Mesendoderm (in vitro differentiated cells): ENCODE measurements at regions not wholly inside any gene's neighbourhood (a gene's known extent, or its start where the extent isn't known, plus 50 kb on each side); places are given as distances from the start of the nearest gene placed in this dataset.

Experiments used
- DNase-seq: peaks from one replicate; pipeline ENCODE4 v3.0.0; 2013
- H2AK5ac ChIP-seq: 2 replicates; pipeline ENCODE4 v1.6.1; 2013; ENCODE audit warnings: low read length, inconsistent platforms
- H2BK120ac ChIP-seq: 2 replicates; pipeline ENCODE4 v1.6.1; 2013; ENCODE audit warnings: low read depth, mild to moderate bottlenecking, low read length, moderate library complexity, mixed read lengths
- H2BK15ac ChIP-seq: replicated peaks from 2 replicates; pipeline ENCODE4 v1.6.1; 2013; ENCODE audit warnings: low read depth, mild to moderate bottlenecking, moderate library complexity
- H2BK5ac ChIP-seq: 2 replicates; pipeline ENCODE4 v1.6.1; 2013; ENCODE audit warnings: low read length, inconsistent platforms
- H3K18ac ChIP-seq: 2 replicates; pipeline ENCODE4 v1.6.1; 2013; ENCODE audit warnings: mild to moderate bottlenecking, low read length, mixed read lengths
- H3K23ac ChIP-seq: one replicate; pipeline ENCODE4 v1.6.1; 2013; ENCODE audit warnings: low read length
- H3K27ac ChIP-seq: 2 replicates; pipeline ENCODE4 v1.5.1; 2013; ENCODE audit warnings: low read depth, mild to moderate bottlenecking, inconsistent platforms, low read length, moderate library complexity
- H3K27me3 ChIP-seq: 2 replicates; pipeline ENCODE4 v1.6.1; 2013; ENCODE audit warnings: low read length, control low read depth, mild to moderate bottlenecking, inconsistent platforms; ENCODE audit not compliant: insufficient read depth, poor library complexity
- H3K36me3 ChIP-seq: 2 replicates; pipeline ENCODE4 v1.6.1; 2013; ENCODE audit warnings: low read length, inconsistent platforms; ENCODE audit not compliant: control insufficient read depth, insufficient read depth
- H3K4ac ChIP-seq: one replicate; pipeline ENCODE4 v1.6.1; 2013; ENCODE audit warnings: low read depth, mild to moderate bottlenecking, low read length, moderate library complexity
- H3K4me1 ChIP-seq: 2 replicates; pipeline ENCODE4 v1.6.1; 2013; ENCODE audit warnings: low read depth, low read length, inconsistent platforms; ENCODE audit not compliant: control insufficient read depth
- H3K4me2 ChIP-seq: 2 replicates; pipeline ENCODE4 v1.6.1; 2013; ENCODE audit warnings: low read length
- H3K4me3 ChIP-seq: 2 replicates; pipeline ENCODE4 v1.5.1; 2013; ENCODE audit warnings: mild to moderate bottlenecking, low read length
- H3K56ac ChIP-seq: one replicate; pipeline ENCODE4 v1.6.1; 2013; ENCODE audit warnings: low read length
- H3K79me1 ChIP-seq: 2 replicates; pipeline ENCODE4 v1.6.1; 2013; ENCODE audit warnings: low read length, inconsistent platforms
- H3K79me2 ChIP-seq: 2 replicates; pipeline ENCODE4 v1.6.1; 2013; ENCODE audit warnings: mild to moderate bottlenecking, low read length; ENCODE audit not compliant: control insufficient read depth, insufficient read depth
- H3K9ac ChIP-seq: 2 replicates; pipeline ENCODE4 v1.6.1; 2013; ENCODE audit warnings: low read length, inconsistent platforms
- H4K5ac ChIP-seq: one replicate; pipeline ENCODE4 v1.6.1; 2013; ENCODE audit warnings: low read length
- H4K8ac ChIP-seq: one replicate; pipeline ENCODE4 v1.6.1; 2013; ENCODE audit warnings: low read depth, mild to moderate bottlenecking, control low read depth, low read length, moderate library complexity
- WGBS: extraction: QIAGEN DNeasy Blood & Tissue Kit; methylation state at CpG from one replicate; pipeline ENCODE4 v1.1.7; 2013; ENCODE audit warnings: low lambda C conversion rate, missing lambda C conversion rate; ENCODE audit not compliant: insufficient coverage; ENCODE audit errors: extremely low coverage; 5-methylcytosine and 5-hydroxymethylcytosine counted together

GRCh38 chr13:34594507-34594906 lies 347.6 kb upstream of the NBEA start:
- Histone ChIP-seq H3K4me1 (no peaks in the 10 kb centered on the region), H4K5ac (no peak overlapping the region), H2BK5ac (no peak overlapping the region), H3K23ac (no peak overlapping the region), H3K9ac (no peak overlapping the region), H3K4me3 (no peak overlapping the region), H4K8ac (no peak overlapping the region), H2BK120ac (no peak overlapping the region), H2AK5ac (no peak overlapping the region), H2BK15ac (no peak overlapping the region), H3K4ac (no peak overlapping the region), H3K18ac (no peak overlapping the region), H3K27ac (no peak overlapping the region), H3K56ac (no peak overlapping the region), H3K79me2 (no peaks in the 10 kb centered on the region), H3K27me3 (no peaks in the 10 kb centered on the region), H3K4me2 (no peak overlapping the region), H3K36me3 (no peaks in the 10 kb centered on the region), H3K79me1 (no peaks in the 10 kb centered on the region)
- DNase-seq: no peak
- no CpG with 5 or more reads among the region's 5 CpGs for WGBS

- Histone ChIP-seq H3K4me3 (no peak overlapping the region), H3K23ac (no peak overlapping the region), H3K79me2 (no peaks in the 10 kb centered on the region), H3K27me3 (no peaks in the 10 kb centered on the region), H3K4me2 (no peak overlapping the region), H3K9ac (no peak overlapping the region), H2BK5ac (no peak overlapping the region), H3K4me1 (no peaks in the 10 kb centered on the region), H3K56ac (no peak overlapping the region), H2BK15ac (no peak overlapping the region), H3K4ac (no peak overlapping the region), H4K8ac (no peak overlapping the region), H2BK120ac (no peak overlapping the region), H3K18ac (no peak overlapping the region), H3K36me3 (no peaks in the 10 kb centered on the region), H4K5ac (no peak overlapping the region), H3K27ac (no peak overlapping the region), H2AK5ac (no peak overlapping the region), H3K79me1 (no peaks in the 10 kb centered on the region)
- WGBS: 100% methylated on average over 2 of the region's 3 CpGs
- DNase-seq: no peak
Observed at GRCh38 chr13:34608331-34608730, 333.7 kb upstream of the NBEA start.

- Histone ChIP-seq H3K79me2 (no peaks in the 10 kb centered on the region), H3K4me2 (no peak overlapping the region), H2BK5ac (no peak overlapping the region), H3K23ac (no peak overlapping the region), H3K56ac (no peak overlapping the region), H3K4me1 (no peaks in the 10 kb centered on the region), H3K4me3 (no peak overlapping the region), H2AK5ac (no peak overlapping the region), H3K79me1 (no peaks in the 10 kb centered on the region), H4K5ac (no peak overlapping the region), H3K18ac (no peak overlapping the region), H3K27ac (no peak overlapping the region), H3K36me3 (no peaks in the 10 kb centered on the region), H4K8ac (no peak overlapping the region), H3K27me3 (no peaks in the 10 kb centered on the region), H2BK120ac (no peak overlapping the region), H2BK15ac (no peak overlapping the region), H3K9ac (no peak overlapping the region), H3K4ac (no peak overlapping the region)
- no peak for DNase-seq
- WGBS: no CpG with 5 or more reads among the region's 1 CpG
Observed at GRCh38 chr13:34611671-34612070, 330.4 kb upstream of the NBEA start.

GRCh38 chr13:34617473-34618083 lies 324.5 kb upstream of the NBEA start:
- Histone ChIP-seq H3K4me1 (peaks cover 1% of the 10 kb centered on the region), H3K79me1 (no peaks in the 10 kb centered on the region), H2AK5ac (no peak overlapping the region), H4K8ac (no peak overlapping the region), H2BK120ac (no peak overlapping the region), H2BK5ac (no peak overlapping the region), H3K56ac (no peak overlapping the region), H3K18ac (no peak overlapping the region), H3K23ac (no peak overlapping the region), H3K27me3 (no peaks in the 10 kb centered on the region), H2BK15ac (no peak overlapping the region), H3K4ac (no peak overlapping the region), H3K4me3 (no peak overlapping the region), H3K36me3 (no peaks in the 10 kb centered on the region), H3K9ac (no peak overlapping the region), H3K4me2 (no peak overlapping the region), H3K27ac (no peak overlapping the region), H4K5ac (no peak overlapping the region), H3K79me2 (no peaks in the 10 kb centered on the region)
- WGBS: no CpG with 5 or more reads among the region's 7 CpGs
- peak; percentile 25 for DNase-seq

- Histone ChIP-seq H3K4ac (no peak overlapping the region), H3K36me3 (no peaks in the 10 kb centered on the region), H3K27ac (no peak overlapping the region), H3K23ac (no peak overlapping the region), H2BK5ac (no peak overlapping the region), H4K8ac (no peak overlapping the region), H2BK15ac (no peak overlapping the region), H3K4me2 (no peak overlapping the region), H3K56ac (no peak overlapping the region), H4K5ac (no peak overlapping the region), H3K4me1 (peaks cover 1% of the 10 kb centered on the region), H2BK120ac (no peak overlapping the region), H3K4me3 (no peak overlapping the region), H3K18ac (no peak overlapping the region), H3K79me1 (no peaks in the 10 kb centered on the region), H2AK5ac (no peak overlapping the region), H3K9ac (no peak overlapping the region), H3K27me3 (no peaks in the 10 kb centered on the region), H3K79me2 (no peaks in the 10 kb centered on the region)
- DNase-seq: no peak
- 100% methylated on average over 2 of the region's 5 CpGs for WGBS
Observed at GRCh38 chr13:34618654-34619053, 323.4 kb upstream of the NBEA start.

GRCh38 chr13:34619326-34619725 lies 322.7 kb upstream of the NBEA start:
- Histone ChIP-seq H3K79me2 (no peaks in the 10 kb centered on the region), H2BK15ac (no peak overlapping the region), H2BK120ac (no peak overlapping the region), H2BK5ac (no peak overlapping the region), H3K4ac (no peak overlapping the region), H3K4me1 (peaks cover 1% of the 10 kb centered on the region), H3K79me1 (no peaks in the 10 kb centered on the region), H3K27me3 (no peaks in the 10 kb centered on the region), H3K27ac (no peak overlapping the region), H4K5ac (no peak overlapping the region), H3K4me2 (no peak overlapping the region), H2AK5ac (no peak overlapping the region), H3K23ac (no peak overlapping the region), H3K56ac (no peak overlapping the region), H3K18ac (no peak overlapping the region), H4K8ac (no peak overlapping the region), H3K36me3 (no peaks in the 10 kb centered on the region), H3K9ac (no peak overlapping the region), H3K4me3 (no peak overlapping the region)
- no peak for DNase-seq
- no CpG with 5 or more reads among the region's 5 CpGs for WGBS
